ENCODE measurements at regions not wholly inside any gene's neighbourhood (a gene's known extent, or its start where the extent isn't known, plus 50 kb on each side); places are given as distances from the start of the nearest gene placed in this dataset.

GRCh38 chr1:234781241-234782065, 171.5 kb upstream of the IRF2BP2 start (continued):
- peak; percentile 6; the same call in 1 of the 2 replicates for TF ChIP-seq ZNF24 (IDR thresholded peaks at IDR 0.05)
- no peak for TF ChIP-seq NCOA1 (IDR thresholded peaks at IDR 0.05; ENCODE audit: low read depth)
- 0 out of 2 replicates have a peak, but pooled peaks have one; percentile 49 for TF ChIP-seq ZNF354B (CRISPR knock-in tag; IDR thresholded peaks at IDR 0.05)
- peak; percentile 46; the same call in 1 of the 2 replicates for TF ChIP-seq JUNB (CRISPR knock-in tag; conservative IDR thresholded peaks at IDR 0.05)
- no peak for TF ChIP-seq GTF2E2 (tag; IDR thresholded peaks at IDR 0.05)
- no peak for TF ChIP-seq ELF1 (tag; IDR thresholded peaks at IDR 0.05)
- TF ChIP-seq KAT7 (CRISPR knock-in tag; IDR thresholded peaks at IDR 0.05; ENCODE audit: borderline replicate concordance) = no peak
- no peak for TF ChIP-seq TSC22D4 (tag; IDR thresholded peaks at IDR 0.05)
- no peak; a peak in 1 of 6 replicates for TF ChIP-seq ZBTB11 (CRISPR knock-in tag; IDR thresholded peaks at IDR 0.05)
- TF ChIP-seq HNRNPLL (IDR thresholded peaks at IDR 0.05; ENCODE audit: low read depth, low read length, poor library complexity, severe bottlenecking) = no peak
- TF ChIP-seq MBD2 (IDR thresholded peaks at IDR 0.05; ENCODE audit: borderline replicate concordance, low read depth) = no peak
- no peak for TF ChIP-seq MCM7 (IDR thresholded peaks at IDR 0.05)
- no peak; the same call in 1 of the 2 replicates for TF ChIP-seq ZNF239 (CRISPR knock-in tag; IDR thresholded peaks at IDR 0.05)
- no peak; the same call in 1 of the 2 replicates for TF ChIP-seq RERE (CRISPR knock-in tag; IDR thresholded peaks at IDR 0.05; ENCODE audit: borderline replicate concordance)
- TF ChIP-seq ZNF3 (CRISPR knock-in tag; IDR thresholded peaks at IDR 0.05) = no peak
- no peak for TF ChIP-seq MXI1 (IDR thresholded peaks at IDR 0.05; ENCODE audit: low read depth, low read length)
- TF ChIP-seq ZNF551 (CRISPR knock-in tag; IDR thresholded peaks at IDR 0.05) = no peak
- no peak for TF ChIP-seq ID3 (CRISPR knock-in tag; IDR thresholded peaks at IDR 0.05)
- no peak for TF ChIP-seq ID3 (tag; IDR thresholded peaks at IDR 0.05)

Data from K562 (cell line).